Ovary (tissue), 7 donors: ENCODE measurements at regions not wholly inside any gene's neighbourhood (a gene's known extent, or its start where the extent isn't known, plus 50 kb on each side); places are given as distances from the start of the nearest gene placed in this dataset.

ENCODE experiments used
- DNase-seq, 5 donors: peaks; one replicate each; pipeline ENCODE4 v3.0.0-alpha.2; 2019 to 2020
- H3K27ac ChIP-seq, 2 donors: fragments of 200-600 bp; one replicate each; pipeline versions ENCODE4 v1.5.1 to v1.8.0; 2019 to 2022
- H3K27me3 ChIP-seq: fragments of 200-600 bp; one replicate; pipeline ENCODE4 v1.8.0; 2022
- H3K36me3 ChIP-seq: fragments of 200-600 bp; sonication (generic); one replicate; pipeline ENCODE4 v1.5.1; 2019
- H3K4me1 ChIP-seq: one replicate; pipeline ENCODE4 v1.8.1; 2013; ENCODE audit warnings: mild to moderate bottlenecking, moderate library complexity; ENCODE audit not compliant: insufficient read depth
- H3K4me3 ChIP-seq: fragments of 200-600 bp; sonication (generic); one replicate; pipeline ENCODE4 v1.5.1; 2017
- H3K9me3 ChIP-seq, 2 donors: fragments of 200-600 bp in 1 of 2; sonication (generic) in 1 of 2; one replicate each; pipeline versions ENCODE4 v1.5.1 to v1.8.1; 2013 to 2019; ENCODE audit warnings: mild to moderate bottlenecking in 1 of 2, moderate library complexity in 1 of 2
- EP300 ChIP-seq: sonication (generic); formaldehyde crosslinking; IDR thresholded peaks from one replicate; pipeline ENCODE4 v1.6.1; 2017; ENCODE audit warnings: antibody characterized with exemption
- POLR2A ChIP-seq: fragments of 450-650 bp; IDR thresholded peaks from one replicate; pipeline ENCODE4 v1.6.1; 2017; ENCODE audit warnings: antibody characterized with exemption, mild to moderate bottlenecking, moderate library complexity
- WGBS, 3 donors: extraction: QIAGEN DNeasy Blood & Tissue Kit in 1 of 3; methylation state at CpG; one replicate each; pipeline versions ENCODE4 v1.1.5 to v1.1.7; 2013 to 2017; 5-methylcytosine and 5-hydroxymethylcytosine counted together
- intact Hi-C, 4 donors: fragments of 100-400 bp; cut with DNase I; formaldehyde crosslinking; loops; one replicate each; pipeline versions ENCODE4 v1.11.0 to v1.15.1; 2022 to 2023
- TF ChIP-seq, protein P1 (sequence below), 3 donors: fragments of 450-650 bp in 2 of 3; fragments of 200-600 bp in 1 of 3; IDR thresholded peaks; one replicate each; pipeline versions ENCODE4 v1.5.1 to v1.8.0; 2016 to 2022; ENCODE audit warnings: antibody characterized with exemption in 3 of 3, mild to moderate bottlenecking in 1 of 3
- donor health status: DM: no; HTN: no; CAD: no; lungs with moderate emphysema.
- donor health status: DM: no; HTN: no; CAD: no.
- donor health status: Bipolar disorder and iron deficiency.
- donor health status: DM: no; HTN: no; CAD: no.
- donor health status: DM: yes; HTN: yes; CAD: no.

DNA sequence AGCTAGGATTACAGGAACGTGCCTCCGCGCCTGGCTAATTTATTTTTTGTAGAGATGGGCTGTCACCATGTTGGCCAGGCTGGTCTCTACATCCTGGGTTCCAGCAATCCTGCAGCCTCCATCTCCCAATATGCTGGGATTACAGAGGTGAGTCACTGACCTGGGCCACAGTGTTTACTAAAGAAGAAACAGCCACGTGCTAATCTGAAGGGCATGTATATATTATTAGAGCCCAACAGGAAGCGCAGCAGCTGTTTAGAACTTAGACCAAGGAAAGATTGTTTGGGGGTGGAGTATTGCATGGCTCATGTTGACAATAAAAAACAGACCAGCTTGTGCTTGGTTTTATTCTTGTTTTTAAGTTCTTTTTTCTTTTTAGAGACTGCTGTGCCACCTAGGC, 60.2 kb downstream of the HAPSTR1 start:
- DNase-seq = no peak
- H3K4me1 ChIP-seq = no peaks in the 10 kb centered on the region
- 36 to 62% (median 52%) methylated on average over 5 of the region's 5 CpGs for WGBS, 3 donors
- intact Hi-C loops = no loop called here
- no peaks in the 10 kb centered on the region for H3K36me3 ChIP-seq
- no peaks in the 10 kb centered on the region for H3K9me3 ChIP-seq
- TF ChIP-seq EP300 (no peak), POLR2A (no peak)
- TF ChIP-seq, protein P1, sequence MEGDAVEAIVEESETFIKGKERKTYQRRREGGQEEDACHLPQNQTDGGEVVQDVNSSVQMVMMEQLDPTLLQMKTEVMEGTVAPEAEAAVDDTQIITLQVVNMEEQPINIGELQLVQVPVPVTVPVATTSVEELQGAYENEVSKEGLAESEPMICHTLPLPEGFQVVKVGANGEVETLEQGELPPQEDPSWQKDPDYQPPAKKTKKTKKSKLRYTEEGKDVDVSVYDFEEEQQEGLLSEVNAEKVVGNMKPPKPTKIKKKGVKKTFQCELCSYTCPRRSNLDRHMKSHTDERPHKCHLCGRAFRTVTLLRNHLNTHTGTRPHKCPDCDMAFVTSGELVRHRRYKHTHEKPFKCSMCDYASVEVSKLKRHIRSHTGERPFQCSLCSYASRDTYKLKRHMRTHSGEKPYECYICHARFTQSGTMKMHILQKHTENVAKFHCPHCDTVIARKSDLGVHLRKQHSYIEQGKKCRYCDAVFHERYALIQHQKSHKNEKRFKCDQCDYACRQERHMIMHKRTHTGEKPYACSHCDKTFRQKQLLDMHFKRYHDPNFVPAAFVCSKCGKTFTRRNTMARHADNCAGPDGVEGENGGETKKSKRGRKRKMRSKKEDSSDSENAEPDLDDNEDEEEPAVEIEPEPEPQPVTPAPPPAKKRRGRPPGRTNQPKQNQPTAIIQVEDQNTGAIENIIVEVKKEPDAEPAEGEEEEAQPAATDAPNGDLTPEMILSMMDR (IDR thresholded peaks at IDR 0.05) = no peak
- H3K27me3 ChIP-seq = no peaks in the 10 kb centered on the region
- no peak overlapping the region for H3K27ac ChIP-seq
- H3K4me3 ChIP-seq = no peak overlapping the region

DNA sequence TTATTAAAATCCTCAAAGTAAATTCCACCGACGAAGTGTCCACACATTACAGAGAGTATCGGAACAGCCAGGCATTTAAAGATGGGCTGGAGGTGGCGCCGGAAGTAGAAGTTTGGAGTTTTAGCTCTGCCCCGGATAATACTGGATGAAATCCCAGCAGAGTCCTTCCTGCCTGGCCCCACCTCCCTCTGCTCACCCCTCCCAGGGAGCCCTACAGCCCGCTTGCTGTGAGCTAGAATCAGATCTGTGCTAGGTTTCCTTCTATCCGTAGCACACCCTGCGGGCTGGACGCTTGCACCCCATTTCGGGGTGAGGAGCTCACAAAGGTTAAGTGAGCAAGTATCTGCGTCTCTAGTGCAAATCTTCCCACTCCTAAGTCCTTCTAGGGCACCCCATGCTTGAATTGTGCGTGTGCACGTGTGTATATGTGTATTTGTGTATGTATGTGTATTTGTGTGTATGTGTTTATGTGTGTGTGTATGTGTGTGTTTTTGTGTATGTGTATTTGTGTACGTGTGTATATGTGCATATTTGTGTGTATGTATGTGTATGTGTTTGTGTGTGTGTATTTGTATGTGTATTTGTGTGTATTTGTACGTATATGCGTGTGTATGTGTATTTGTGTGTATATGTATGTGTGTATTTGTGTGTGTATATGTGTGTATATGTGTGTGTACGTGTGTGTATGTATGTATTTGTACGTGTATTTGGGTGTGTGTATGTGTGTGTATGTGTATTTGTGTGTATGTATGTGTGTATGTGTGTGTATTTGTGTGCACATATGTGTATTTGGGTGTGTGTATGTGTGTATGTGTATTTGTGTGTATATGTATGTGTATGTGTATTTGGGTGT, 61.4 kb downstream of the HAPSTR1 start:
- H3K9me3 ChIP-seq = no peaks in the 10 kb centered on the region
- 83 to 90% (median 85%) methylated on average over 19 of the region's 19 CpGs for WGBS, 3 donors
- no peaks in the 10 kb centered on the region for H3K36me3 ChIP-seq
- no peaks in the 10 kb centered on the region for H3K4me1 ChIP-seq
- H3K27ac ChIP-seq = no peak overlapping the region
- intact Hi-C loops = no loop called here
- H3K27me3 ChIP-seq = no peaks in the 10 kb centered on the region
- DNase-seq = no peak
- TF ChIP-seq, protein P1 (IDR thresholded peaks at IDR 0.05) = no peak
- TF ChIP-seq POLR2A = no peak
- no peak for TF ChIP-seq EP300
- H3K4me3 ChIP-seq = no peak overlapping the region

DNA sequence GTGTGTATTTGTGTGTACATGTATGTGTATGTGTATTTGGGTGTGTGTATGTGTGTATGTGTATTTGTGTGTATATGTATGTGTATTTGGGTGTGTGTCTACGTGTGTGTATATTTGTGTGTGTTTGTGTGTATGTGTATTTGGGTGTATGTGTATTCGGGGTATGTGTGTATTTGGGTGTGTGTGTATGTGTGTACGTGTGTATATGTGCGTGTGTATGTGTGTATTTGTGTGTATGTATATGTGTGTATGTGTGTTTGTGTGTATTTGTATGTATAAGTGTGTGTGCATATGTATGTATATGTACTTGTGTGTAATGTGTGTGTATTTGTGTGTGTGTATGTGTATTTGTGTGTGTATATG, 62.0 kb downstream of the HAPSTR1 start:
- no peak overlapping the region for H3K27ac ChIP-seq
- 71 to 86% (median 84%) methylated on average over 4 of the region's 4 CpGs for WGBS, 3 donors
- no peak for DNase-seq
- no peak for TF ChIP-seq POLR2A
- TF ChIP-seq, protein P1 (IDR thresholded peaks at IDR 0.05) = no peak
- TF ChIP-seq EP300 = no peak
- intact Hi-C loops = no loop called here
- no peaks in the 10 kb centered on the region for H3K27me3 ChIP-seq
- no peaks in the 10 kb centered on the region for H3K36me3 ChIP-seq
- H3K9me3 ChIP-seq = no peaks in the 10 kb centered on the region
- H3K4me1 ChIP-seq = no peaks in the 10 kb centered on the region
- H3K4me3 ChIP-seq = no peak overlapping the region

DNA sequence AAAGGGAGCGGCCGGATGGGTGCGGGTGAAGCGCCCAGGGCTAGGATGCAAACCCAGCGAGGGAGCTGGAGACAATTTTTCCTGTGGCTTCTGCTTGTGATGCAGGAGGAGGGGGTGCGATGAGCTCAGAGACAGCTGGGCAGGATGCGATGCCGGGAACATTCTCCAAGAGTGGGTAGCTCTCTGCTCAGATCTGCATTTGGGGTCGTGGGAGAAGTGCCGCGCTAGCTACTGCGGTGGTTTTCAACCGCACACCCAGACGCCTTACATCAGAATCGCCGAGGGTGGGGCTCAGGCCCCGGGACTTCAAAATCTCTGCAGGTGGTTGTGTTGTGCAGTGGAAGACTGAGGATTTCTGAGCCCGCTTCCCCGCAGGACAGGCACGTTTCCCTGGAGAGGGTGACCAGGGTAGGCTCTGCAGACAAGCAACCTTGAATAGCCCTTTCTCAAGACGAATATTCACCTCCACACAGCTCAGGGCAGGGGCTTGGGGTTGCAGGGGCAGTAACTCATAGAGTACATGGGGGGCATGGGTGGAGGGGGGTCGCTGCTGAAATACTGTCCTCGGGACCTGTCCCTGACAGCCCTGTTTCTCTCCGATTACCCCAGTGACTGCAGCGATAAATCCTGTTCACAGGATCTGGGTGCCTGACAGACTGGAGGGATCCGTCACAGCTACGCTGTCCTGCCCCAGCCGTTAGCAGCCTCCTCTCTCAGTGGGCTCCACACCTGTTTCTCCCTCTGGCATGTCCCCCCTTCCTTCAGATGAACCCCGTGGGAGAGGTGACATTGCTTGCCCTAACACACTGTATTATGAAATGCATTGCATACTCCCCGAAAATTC, 63.3 kb downstream of the HAPSTR1 start:
- DNase-seq = no peak
- Histone ChIP-seq H3K36me3 (no peaks in the 10 kb centered on the region), H3K27ac (no peak overlapping the region), H3K4me1 (no peaks in the 10 kb centered on the region), H3K27me3 (no peaks in the 10 kb centered on the region), H3K9me3 (no peaks in the 10 kb centered on the region), H3K4me3 (no peak overlapping the region)
- 50 to 54% (median 53%) methylated on average over 30 of the region's 30 CpGs for WGBS, 3 donors
- no peak for TF ChIP-seq EP300
- TF ChIP-seq, protein P1 (IDR thresholded peaks at IDR 0.05) = no peak
- TF ChIP-seq POLR2A = no peak
- intact Hi-C loops = no loop called here
